K562 (cell line): ENCODE measurements at regions not wholly inside any gene's neighbourhood (a gene's known extent, or its start where the extent isn't known, plus 50 kb on each side); places are given as distances from the start of the nearest gene placed in this dataset.

Experiments used
- ATAC-seq: fragments of 200-7000 bp; cut with Tn5 transposase; 3 replicates; pipeline ENCODE4 v1.9.1; 2020; ENCODE audit warnings: moderate library complexity
- BruUV-seq: library from RNA; stranded (reverse); fragments of 400-500 nt; replicated peaks from 2 replicates; lab custom pipeline; 2021; lab: Mats Ljungman, UMichigan
- CTCF ChIA-PET: fragments of 300-600 bp; formaldehyde crosslinking; extraction: SDS; loops from one replicate; lab custom pipeline; 2021; ENCODE audit warnings: low intra/inter-chr PET ratio; lab: Yijun Ruan, JAX
- POLR2A ChIA-PET: fragments of 300-600, 350-650 bp; sonication (Branson Sonifier 250); formaldehyde crosslinking; extraction: SDS; loops from one replicate; lab custom pipeline; 2021; ENCODE audit warnings: antibody characterized with exemption, inconsistent platforms; lab: Yijun Ruan, JAX
- DNase-seq, 4 experiments: peaks; one replicate each; pipeline versions ENCODE4 v3.0.0 to v3.0.0-alpha.2; 2011 to 2018; ENCODE audit warnings: low spot score in 3 of 4, mixed read lengths in 3 of 4; ENCODE audit errors: extremely low read depth in 1 of 4
- FAIRE-seq: peaks from 2 replicates; lab custom pipeline; 2011; peaks lifted over from hg19 to GRCh38; lab: Jason Lieb, UNC
- H2AFZ ChIP-seq: 2 replicates; pipeline ENCODE4 v1.6.0; 2011; ENCODE audit warnings: low read depth, low read length, control low read depth, inconsistent platforms
- H3K27ac ChIP-seq: fragments of 200-600 bp; 3 replicates; pipeline ENCODE4 v1.8.0; 2011; ENCODE audit warnings: low read depth, mild to moderate bottlenecking, control low read depth, inconsistent platforms, low read length, moderate library complexity, mixed read lengths; ENCODE audit errors: extremely low read depth
- H3K27me3 ChIP-seq, 2 experiments: fragments of 300-600 bp in 1 of 2; 2 replicates in 1 of 2; 3 replicates in 1 of 2; pipeline versions ENCODE4 v1.6.0 to v1.8.0; 2011; ENCODE audit warnings: inconsistent platforms in 2 of 2, low read length in 2 of 2, mild to moderate bottlenecking in 1 of 2, mixed read lengths in 1 of 2, moderate library complexity in 1 of 2; ENCODE audit not compliant: control insufficient read depth in 2 of 2, insufficient read depth in 2 of 2
- H3K36me3 ChIP-seq: fragments of 300-600 bp; 3 replicates; pipeline ENCODE4 v1.8.0; 2011; ENCODE audit warnings: mild to moderate bottlenecking, low read length, inconsistent platforms; ENCODE audit not compliant: control insufficient read depth, insufficient read depth
- H3K4me1 ChIP-seq, 2 experiments: fragments of 200-600 bp in 1 of 2; replicated peaks in 1 of 2; 2 replicates in 1 of 2; 3 replicates in 1 of 2; pipeline versions ENCODE4 v1.5.1 to v1.8.0; 2011; ENCODE audit warnings: inconsistent platforms in 2 of 2, low read length in 2 of 2, mild to moderate bottlenecking in 1 of 2, mixed read lengths in 1 of 2, moderate library complexity in 1 of 2; ENCODE audit not compliant: control insufficient read depth in 2 of 2, insufficient read depth in 2 of 2
- H3K4me2 ChIP-seq: 2 replicates; pipeline ENCODE4 v1.6.1; 2011; ENCODE audit warnings: low read length, control low read depth, inconsistent platforms, mixed read lengths; ENCODE audit not compliant: insufficient read depth
- H3K4me3 ChIP-seq: fragments of 200-600 bp; sonication (generic), shearing (Covaris generic); 2 replicates; pipeline ENCODE4 v1.5.1; 2016; ENCODE audit warnings: control low read depth, inconsistent platforms
- H3K79me2 ChIP-seq: fragments of 200-600 bp; 3 replicates; pipeline ENCODE4 v1.8.0; 2011; ENCODE audit warnings: low read length, inconsistent platforms; ENCODE audit not compliant: control insufficient read depth, insufficient read depth
- H3K9ac ChIP-seq, 2 experiments: 2 replicates each; pipeline versions ENCODE4 v1.6.0 to v1.6.1; 2011; ENCODE audit warnings: low read depth in 2 of 2, low read length in 2 of 2, control low read depth in 1 of 2, inconsistent platforms in 1 of 2, mild to moderate bottlenecking in 1 of 2, mixed read lengths in 1 of 2; ENCODE audit not compliant: insufficient read depth in 1 of 2
- H3K9me1 ChIP-seq: one replicate; pipeline ENCODE4 v1.6.0; 2011; ENCODE audit warnings: inconsistent platforms, mild to moderate bottlenecking, low read length, moderate library complexity; ENCODE audit not compliant: control insufficient read depth, insufficient read depth
- H3K9me3 ChIP-seq: replicated peaks from 2 replicates; pipeline ENCODE4 v1.5.1; 2011; ENCODE audit warnings: low read depth, low read length, inconsistent platforms; ENCODE audit not compliant: control insufficient read depth, insufficient read depth
- H4K20me1 ChIP-seq: replicated peaks from 2 replicates; pipeline ENCODE4 v1.6.1; 2011; ENCODE audit warnings: low read length, inconsistent platforms, mixed read lengths; ENCODE audit not compliant: control insufficient read depth, insufficient read depth
- DEAF1 ChIP-seq: fragments of 450-650 bp; formaldehyde crosslinking; IDR thresholded peaks from 2 replicates; pipeline ENCODE4 v1.4.0; 2020; ENCODE audit warnings: mild to moderate bottlenecking, moderate library complexity
- GABPB1 ChIP-seq: sonication (generic); formaldehyde crosslinking; IDR thresholded peaks from 2 replicates; pipeline ENCODE4 v1.8.0; 2022; ENCODE audit warnings: mild to moderate bottlenecking, missing genetic modification reagents
- MAFF ChIP-seq: IDR thresholded peaks from 2 replicates; pipeline ENCODE4 v1.6.1; 2012; ENCODE audit warnings: low read length, improper control_type of control experiment
- RHOXF2B ChIP-seq: fragments of 250-450 bp; sonication (Bioruptor Pico); conservative IDR thresholded peaks from 2 replicates; pipeline ENCODE4 v1.5.1; 2021
- SMARCA5 ChIP-seq: fragments of 450-650 bp; IDR thresholded peaks from 2 replicates; pipeline ENCODE4 v1.6.1; 2016
- SREBF2 ChIP-seq: sonication (generic); formaldehyde crosslinking; IDR thresholded peaks from 2 replicates; pipeline ENCODE4 v1.4.0; 2020; ENCODE audit warnings: mild to moderate bottlenecking, missing genetic modification reagents
- ZNF124 ChIP-seq: sonication (generic); formaldehyde crosslinking; IDR thresholded peaks from 2 replicates; pipeline ENCODE4 v1.8.1; 2022; ENCODE audit warnings: missing genetic modification reagents
- ZNF589 ChIP-seq: fragments of 200-800 bp; sonication (Bioruptor generic); IDR thresholded peaks from 2 replicates; pipeline ENCODE4 v1.6.1; 2016; ENCODE audit warnings: low read depth, missing genetic modification characterization, missing compliant biosample characterization
- WGBS: fragments of 100-300 bp; shearing (Covaris generic); methylation state at CpG from one replicate; pipeline ENCODE4 v1.1.6; 2016; ENCODE audit warnings: low coverage, mixed read lengths; ENCODE audit not compliant: insufficient coverage; ENCODE audit errors: missing lambda C conversion rate; 5-methylcytosine and 5-hydroxymethylcytosine counted together
- in situ Hi-C: fragments of 300-500 bp; cut with MboI; formaldehyde crosslinking; loops from 4 replicates; pipeline ENCODE4 v1.15.0; 2018; ENCODE audit warnings: inconsistent platforms, mixed read lengths
- intact Hi-C: fragments of 100-400 bp; cut with micrococcal nuclease; formaldehyde crosslinking; loops from 2 replicates; pipeline ENCODE4 v1.14.2; 2022

- Histone ChIP-seq H3K4me1 (peaks cover 0 to 8% of the 10 kb centered on the region in 2 experiments; a peak in 1 of 5 replicates), H3K27ac (no peak overlapping the region), H3K9ac (peak overlapping the region in 1 of 2 experiments; percentile 35; a peak in 2 of 4 replicates)
- in situ Hi-C loops = no loop called here
- POLR2A ChIA-PET = no interaction called here
- DNase-seq = no peak
- TF ChIP-seq DEAF1 (CRISPR knock-in tag) = no peak
- TF ChIP-seq ZNF589 (CRISPR knock-in tag) = no peak
- TF ChIP-seq SREBF2 (CRISPR knock-in tag) = no peak
- TF ChIP-seq RHOXF2B (CRISPR knock-in tag) = no peak
- TF ChIP-seq MAFF = no peak
- TF ChIP-seq ZNF124 (CRISPR knock-in tag) = no peak
- TF ChIP-seq SMARCA5 = no peak
- TF ChIP-seq GABPB1 (CRISPR knock-in tag) = no peak
- TF ChIP-seq, all 486 proteins: peak for 0
- ATAC-seq (no peak), FAIRE-seq (no peak)
- CTCF ChIA-PET = no interaction called here
- Histone ChIP-seq H3K4me3 (no peak overlapping the region), H2AFZ (no peak overlapping the region), H3K9me3 (no peaks in the 10 kb centered on the region), H3K27me3 (peaks cover 37 to 85% of the 10 kb centered on the region in 2 experiments), H3K4me2 (no peak overlapping the region), H4K20me1 (peaks cover 2% of the 10 kb centered on the region), H3K9me1 (no peaks in the 10 kb centered on the region), H3K79me2 (no peaks in the 10 kb centered on the region), H3K36me3 (no peaks in the 10 kb centered on the region)
- no TSS peak for BruUV-seq
- intact Hi-C loops = no loop called here
- WGBS = 1% methylated on average over 11 of the region's 13 CpGs
Observed at GRCh38 chr5:171518916-171519315, 99.5 kb downstream of the FGF18 start.
